ENCODE measurements at regions not wholly inside any gene's neighbourhood (a gene's known extent, or its start where the extent isn't known, plus 50 kb on each side); places are given as distances from the start of the nearest gene placed in this dataset.

DNA sequence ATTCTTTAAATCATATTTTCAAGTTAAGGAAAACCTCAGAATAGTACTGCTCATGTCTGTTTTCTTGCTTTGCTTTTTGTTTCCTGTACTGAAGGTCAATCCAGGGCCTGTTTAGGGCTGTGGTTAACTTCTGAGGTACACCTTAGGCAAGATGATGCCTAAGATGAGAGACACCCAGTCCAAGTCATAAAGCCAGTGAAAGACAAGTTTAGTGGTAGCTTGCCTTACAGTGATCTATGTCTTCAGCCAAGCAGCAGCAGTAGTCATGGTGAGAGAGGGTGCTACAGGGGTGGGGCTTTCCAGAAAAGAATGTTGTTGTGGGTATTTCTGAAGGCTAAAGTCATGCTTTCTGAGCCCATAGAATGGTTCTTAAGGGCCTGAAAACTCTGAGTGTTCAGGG lies 173.7 kb downstream of the VSIG4 start:
- TF ChIP-seq, protein P1, sequence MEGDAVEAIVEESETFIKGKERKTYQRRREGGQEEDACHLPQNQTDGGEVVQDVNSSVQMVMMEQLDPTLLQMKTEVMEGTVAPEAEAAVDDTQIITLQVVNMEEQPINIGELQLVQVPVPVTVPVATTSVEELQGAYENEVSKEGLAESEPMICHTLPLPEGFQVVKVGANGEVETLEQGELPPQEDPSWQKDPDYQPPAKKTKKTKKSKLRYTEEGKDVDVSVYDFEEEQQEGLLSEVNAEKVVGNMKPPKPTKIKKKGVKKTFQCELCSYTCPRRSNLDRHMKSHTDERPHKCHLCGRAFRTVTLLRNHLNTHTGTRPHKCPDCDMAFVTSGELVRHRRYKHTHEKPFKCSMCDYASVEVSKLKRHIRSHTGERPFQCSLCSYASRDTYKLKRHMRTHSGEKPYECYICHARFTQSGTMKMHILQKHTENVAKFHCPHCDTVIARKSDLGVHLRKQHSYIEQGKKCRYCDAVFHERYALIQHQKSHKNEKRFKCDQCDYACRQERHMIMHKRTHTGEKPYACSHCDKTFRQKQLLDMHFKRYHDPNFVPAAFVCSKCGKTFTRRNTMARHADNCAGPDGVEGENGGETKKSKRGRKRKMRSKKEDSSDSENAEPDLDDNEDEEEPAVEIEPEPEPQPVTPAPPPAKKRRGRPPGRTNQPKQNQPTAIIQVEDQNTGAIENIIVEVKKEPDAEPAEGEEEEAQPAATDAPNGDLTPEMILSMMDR (IDR thresholded peaks at IDR 0.05; ENCODE audit: insufficient read depth, low read depth, low read length): no peak
- no peak for TF ChIP-seq EZH2 (IDR thresholded peaks at IDR 0.05; ENCODE audit: insufficient read depth, low read length)
